Activated CD8-positive, alpha-beta memory T cell treated with anti-CD3 and anti-CD28 coated beads, Interleukin-2, amount 10 ng/mL, durations not matched to agents 7 days and 5 days (primary cell): ENCODE measurements at regions not wholly inside any gene's neighbourhood (a gene's known extent, or its start where the extent isn't known, plus 50 kb on each side); places are given as distances from the start of the nearest gene placed in this dataset.
"Not testable (repeated sequence)": the region's sequence is repeated elsewhere in the genome, so short reads cannot be mapped to it uniquely, and the experiment has no call there.

Experiments used
- ATAC-seq: fragments of 150-1000 bp; cut with Tn5 transposase; one replicate; pipeline ENCODE4 v1.10.0; 2021; ENCODE audit warnings: moderate library complexity
- CTCF ChIA-PET: fragments of 350-600 bp; sonication (Branson Sonifier 250); formaldehyde crosslinking; loops from one replicate; lab custom pipeline; 2021; ENCODE audit warnings: antibody characterized with exemption; lab: Charles Lee
- DNase-seq: peaks from one replicate; pipeline ENCODE4 v3.0.0-alpha.2; 2020
- H3K27ac Mint-ChIP-seq: one replicate; pipeline ENCODE4 v1.8.0; 2021; ENCODE audit warnings: mild to moderate bottlenecking, mixed read lengths
- H3K27me3 Mint-ChIP-seq: one replicate; pipeline ENCODE4 v1.8.0; 2021; ENCODE audit warnings: mixed read lengths
- H3K36me3 Mint-ChIP-seq: one replicate; pipeline ENCODE4 v1.8.0; 2021; ENCODE audit warnings: mild to moderate bottlenecking, mixed read lengths
- H3K4me1 Mint-ChIP-seq: one replicate; pipeline ENCODE4 v1.8.0; 2021; ENCODE audit warnings: mixed read lengths
- H3K4me3 Mint-ChIP-seq: one replicate; pipeline ENCODE4 v1.8.0; 2021; ENCODE audit warnings: mild to moderate bottlenecking, moderate library complexity, mixed read lengths
- H3K9me3 Mint-ChIP-seq: one replicate; pipeline ENCODE4 v1.8.0; 2022; ENCODE audit warnings: low read depth, mixed read lengths

DNA sequence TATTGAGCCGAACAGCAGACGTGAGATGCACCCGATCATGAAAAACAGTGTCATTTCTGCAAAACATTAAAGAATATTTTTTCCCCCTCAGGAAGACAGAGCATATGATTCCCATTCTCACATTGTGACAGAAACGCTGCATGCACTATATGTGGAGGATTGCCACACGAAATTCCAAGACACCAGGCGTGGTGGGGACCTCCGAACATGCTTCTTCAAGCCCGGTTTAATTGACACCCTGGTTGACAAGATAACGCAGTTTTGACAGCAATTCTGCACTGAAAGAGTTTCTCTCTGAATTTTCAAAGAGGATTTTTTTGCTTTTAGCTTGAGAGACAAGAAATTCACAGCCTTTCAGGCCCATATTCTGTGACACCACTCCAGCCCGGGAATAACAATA is 442.8 kb upstream of the NRP1 start:
- Mint-ChIP-seq H3K4me3 (no peak overlapping the region), H3K27me3 (no peaks in the 10 kb centered on the region), H3K9me3 (peaks cover 7% of the 10 kb centered on the region), H3K27ac (no peak overlapping the region), H3K4me1 (no peaks in the 10 kb centered on the region), H3K36me3 (no peaks in the 10 kb centered on the region)
- ATAC-seq (no peak), DNase-seq (no peak)
- CTCF ChIA-PET = no interaction called here

DNA sequence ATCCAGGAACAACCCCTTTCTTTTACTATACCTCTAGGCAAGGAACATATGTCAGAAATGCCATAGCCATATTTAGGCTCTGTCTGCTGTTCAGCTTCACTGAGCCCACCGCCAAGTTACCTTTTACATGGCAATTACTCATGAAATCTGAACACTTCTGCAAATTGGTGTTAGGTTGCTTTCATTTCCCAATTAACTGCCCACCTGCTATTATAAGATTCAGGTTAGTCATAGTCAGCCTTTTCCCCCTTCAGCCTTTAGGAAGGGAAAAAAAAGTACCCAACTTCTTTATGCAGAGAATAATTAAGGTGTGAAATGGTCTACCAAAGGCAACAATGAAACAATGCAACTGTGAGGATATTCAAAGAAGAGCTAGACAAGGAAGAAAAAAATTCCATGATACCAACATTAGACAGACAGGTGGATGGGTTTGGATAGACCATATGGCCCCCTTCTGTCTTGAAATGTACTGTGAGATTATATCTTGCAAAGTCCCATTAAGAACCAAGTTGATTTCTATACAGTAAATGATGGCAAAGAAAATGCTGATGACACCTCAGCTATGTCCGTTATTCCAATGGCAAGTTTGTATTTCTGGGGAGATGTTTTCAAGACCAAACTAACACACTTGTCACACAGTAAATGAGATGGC is 442.1 kb upstream of the NRP1 start:
- Mint-ChIP-seq H3K4me1 (no peaks in the 10 kb centered on the region), H3K27me3 (no peaks in the 10 kb centered on the region), H3K27ac (no peak overlapping the region), H3K36me3 (no peaks in the 10 kb centered on the region), H3K9me3 (peaks cover 7% of the 10 kb centered on the region), H3K4me3 (no peak overlapping the region)
- DNase-seq (no peak), ATAC-seq (no peak)
- CTCF ChIA-PET = no interaction called here

DNA sequence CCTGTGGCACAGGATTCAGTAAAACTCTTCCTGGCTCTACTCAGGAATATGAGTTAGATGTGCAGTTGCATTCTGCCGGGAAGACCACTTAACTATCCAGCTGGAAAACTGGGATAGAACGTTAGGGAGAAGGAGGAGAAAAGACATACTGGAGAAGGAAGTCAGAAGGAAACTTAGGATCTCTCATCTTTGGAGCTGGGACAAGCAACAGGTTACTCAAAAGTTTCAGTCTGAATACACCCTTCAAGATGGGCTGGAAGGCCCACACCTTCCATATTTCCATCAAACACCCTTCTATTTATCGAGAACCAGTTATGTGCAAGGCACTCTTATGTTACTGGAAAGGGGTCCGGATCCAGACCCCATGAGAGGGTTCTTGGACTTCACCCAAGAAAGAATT is 440.4 kb upstream of the NRP1 start:
- Mint-ChIP-seq H3K4me1 (no peaks in the 10 kb centered on the region), H3K36me3 (no peaks in the 10 kb centered on the region), H3K27ac (no peak overlapping the region), H3K4me3 (no peak overlapping the region), H3K27me3 (no peaks in the 10 kb centered on the region), H3K9me3 (peaks cover 7% of the 10 kb centered on the region)
- CTCF ChIA-PET = no interaction called here
- DNase-seq (no peak), ATAC-seq (no peak)

DNA sequence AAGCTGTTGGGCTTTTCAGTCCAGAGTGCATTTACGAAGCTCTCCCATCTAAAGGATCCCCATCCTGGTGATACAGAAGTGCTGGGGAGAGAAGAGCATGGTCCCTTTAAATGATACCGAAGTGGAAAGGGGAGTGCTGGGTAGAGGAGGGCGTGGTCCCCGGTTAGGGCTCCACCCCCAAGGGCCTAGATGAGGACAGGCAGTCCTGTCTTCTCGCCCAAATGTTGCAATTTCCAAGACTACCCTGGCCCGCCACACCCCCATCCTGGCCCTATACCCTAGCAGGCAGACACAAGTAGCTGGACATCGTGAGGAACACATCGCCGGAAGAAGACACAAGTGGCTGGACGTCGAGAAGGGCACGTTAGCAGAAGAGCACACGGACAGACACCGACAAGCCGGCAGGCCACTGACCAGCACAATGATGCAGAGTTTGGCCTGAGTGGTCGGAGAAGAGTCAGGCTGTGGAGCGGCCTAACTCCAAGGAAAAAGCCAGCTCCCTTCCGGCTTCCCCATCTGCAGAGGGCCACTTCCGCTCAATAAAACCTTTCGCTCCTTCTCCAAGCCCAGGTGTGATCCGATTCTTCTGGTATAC is 439.5 kb upstream of the NRP1 start:
- no peaks in the 10 kb centered on the region for H3K4me1 Mint-ChIP-seq
- H3K4me3 Mint-ChIP-seq = no peak overlapping the region
- ATAC-seq (no peak), DNase-seq (no peak)
- no peak overlapping the region for H3K27ac Mint-ChIP-seq
- peaks cover 7% of the 10 kb centered on the region for H3K9me3 Mint-ChIP-seq
- no peaks in the 10 kb centered on the region for H3K36me3 Mint-ChIP-seq
- CTCF ChIA-PET = no interaction called here
- no peaks in the 10 kb centered on the region for H3K27me3 Mint-ChIP-seq

DNA sequence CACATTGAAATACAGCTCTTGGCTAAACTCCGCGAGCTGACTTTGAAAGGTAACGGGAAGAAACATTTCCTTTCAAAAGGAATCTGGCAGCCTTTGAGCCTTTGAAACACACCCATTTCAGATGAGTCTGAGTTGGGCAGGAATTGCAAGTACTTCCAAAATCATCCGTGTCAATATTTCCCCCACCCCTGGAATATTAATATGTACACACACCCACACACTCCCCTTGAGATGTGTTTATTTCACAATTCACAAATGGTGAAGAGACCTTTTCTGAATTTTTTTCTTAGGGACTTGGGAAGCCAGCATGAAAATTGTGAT is 438.7 kb upstream of the NRP1 start:
- no peaks in the 10 kb centered on the region for H3K4me1 Mint-ChIP-seq

DNA sequence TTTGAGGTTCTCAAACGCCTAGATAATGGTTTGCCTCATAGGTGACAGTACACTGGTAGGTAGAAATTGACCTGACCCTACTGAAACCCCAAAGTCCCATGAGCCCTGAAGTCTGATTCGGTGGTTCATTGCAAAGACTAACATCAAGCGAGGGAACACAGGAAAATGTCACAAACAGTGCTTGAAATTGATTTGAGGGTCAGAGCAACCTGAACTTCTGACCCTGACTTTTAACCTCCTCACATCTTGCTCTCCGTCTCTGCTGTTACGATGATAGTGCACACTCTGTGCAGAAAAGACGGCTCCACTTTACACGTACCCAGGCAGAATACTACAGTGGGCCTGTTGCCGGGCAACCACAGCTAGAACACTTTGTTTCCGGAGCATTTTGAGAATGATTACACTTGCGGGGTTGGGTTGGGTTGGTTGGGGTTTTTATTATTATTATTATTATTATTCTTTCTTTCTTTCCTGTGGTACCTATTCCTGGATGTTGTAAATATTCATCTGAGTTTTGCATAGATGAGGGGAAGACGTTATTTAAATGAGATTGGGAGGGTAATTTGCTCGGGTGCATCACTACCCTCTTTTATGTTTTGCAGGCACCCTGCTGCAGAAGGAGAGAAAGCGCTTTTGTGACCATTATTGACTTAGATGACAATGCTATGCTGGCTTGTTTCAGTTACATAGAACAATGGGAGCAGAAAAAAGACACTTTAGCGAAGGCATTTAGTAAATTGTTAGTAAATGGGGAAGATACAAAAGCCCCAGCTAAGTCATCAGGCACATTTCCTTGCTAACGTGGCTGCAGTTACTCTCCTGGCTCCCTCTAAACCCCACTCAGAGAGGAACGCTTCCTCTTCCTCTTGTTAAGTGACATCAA is 438.1 kb upstream of the NRP1 start:
- Mint-ChIP-seq H3K9me3 (peaks cover 7% of the 10 kb centered on the region), H3K27ac (no peak overlapping the region), H3K36me3 (no peaks in the 10 kb centered on the region), H3K4me3 (no peak overlapping the region), H3K27me3 (no peaks in the 10 kb centered on the region), H3K4me1 (no peaks in the 10 kb centered on the region)
- DNase-seq (no peak), ATAC-seq (no peak)
- CTCF ChIA-PET = interaction anchor here (0.8 kb wide), 1 partner anchor 24 kb away, joined by 3 read pairs; no protein-coding TSS in a partner anchor

More for the DNA sequence above, 438.7 kb upstream of the NRP1 start:
- H3K9me3 Mint-ChIP-seq = peaks cover 7% of the 10 kb centered on the region
- H3K4me3 Mint-ChIP-seq = no peak overlapping the region
- no peaks in the 10 kb centered on the region for H3K27me3 Mint-ChIP-seq
- no peaks in the 10 kb centered on the region for H3K36me3 Mint-ChIP-seq
- H3K27ac Mint-ChIP-seq = no peak overlapping the region
- CTCF ChIA-PET = no interaction called here
- ATAC-seq (no peak), DNase-seq (no peak)

DNA sequence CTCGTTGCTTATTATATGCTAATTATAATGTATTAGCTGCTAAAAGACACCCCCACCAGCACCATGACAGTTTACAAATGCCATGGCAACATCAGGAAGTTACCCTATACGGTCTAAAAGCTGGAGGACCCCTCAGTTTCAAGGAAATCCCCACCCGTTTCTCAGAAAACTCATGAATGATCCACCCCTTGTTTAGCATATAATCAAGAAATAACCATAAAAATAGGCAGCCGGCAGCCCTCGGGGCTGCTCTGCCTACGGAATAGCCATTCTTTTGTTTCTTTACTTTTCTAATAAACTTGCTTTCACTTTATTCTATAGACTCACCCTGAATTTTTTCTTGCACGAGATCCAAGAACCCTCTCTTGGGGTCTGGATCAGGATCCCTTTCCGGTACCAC is 437.4 kb upstream of the NRP1 start:
- DNase-seq, H3K36me3 Mint-ChIP-seq, H3K27me3 Mint-ChIP-seq, H3K27ac Mint-ChIP-seq, H3K4me3 Mint-ChIP-seq, H3K9me3 Mint-ChIP-seq, H3K4me1 Mint-ChIP-seq, ATAC-seq: not testable (repeated sequence)
- CTCF ChIA-PET = interaction anchor here (0.8 kb wide), 1 partner anchor 25 kb away, joined by 3 read pairs; no protein-coding TSS in a partner anchor

DNA sequence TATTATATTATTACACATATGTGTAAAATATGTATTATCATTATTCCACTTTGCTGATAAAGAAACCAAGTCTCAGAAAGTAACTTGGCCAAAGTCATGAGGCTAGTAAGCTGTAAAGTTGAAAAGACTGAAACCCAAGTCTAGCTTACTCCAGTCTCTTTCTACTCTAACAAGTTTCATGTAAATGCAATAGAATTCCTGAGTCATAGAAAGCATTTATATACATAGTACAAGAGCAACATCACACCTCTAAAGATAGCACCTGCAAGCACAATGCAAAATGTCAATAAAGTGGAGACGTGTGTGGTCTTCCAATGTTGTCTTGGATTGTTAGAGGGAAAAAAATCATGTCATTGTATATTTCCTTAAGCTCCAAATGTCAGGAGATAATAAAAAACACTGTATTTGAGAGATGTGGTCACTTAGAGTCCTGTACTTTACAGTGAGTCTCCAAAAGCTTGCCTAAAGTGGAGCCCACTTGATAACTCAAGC is 430.3 kb upstream of the NRP1 start:
- CTCF ChIA-PET = no interaction called here
- Mint-ChIP-seq H3K9me3 (peaks cover 3% of the 10 kb centered on the region), H3K36me3 (no peaks in the 10 kb centered on the region), H3K27me3 (no peaks in the 10 kb centered on the region), H3K27ac (no peak overlapping the region), H3K4me1 (no peaks in the 10 kb centered on the region), H3K4me3 (no peak overlapping the region)
- no peak for DNase-seq
- ATAC-seq = no peak

DNA sequence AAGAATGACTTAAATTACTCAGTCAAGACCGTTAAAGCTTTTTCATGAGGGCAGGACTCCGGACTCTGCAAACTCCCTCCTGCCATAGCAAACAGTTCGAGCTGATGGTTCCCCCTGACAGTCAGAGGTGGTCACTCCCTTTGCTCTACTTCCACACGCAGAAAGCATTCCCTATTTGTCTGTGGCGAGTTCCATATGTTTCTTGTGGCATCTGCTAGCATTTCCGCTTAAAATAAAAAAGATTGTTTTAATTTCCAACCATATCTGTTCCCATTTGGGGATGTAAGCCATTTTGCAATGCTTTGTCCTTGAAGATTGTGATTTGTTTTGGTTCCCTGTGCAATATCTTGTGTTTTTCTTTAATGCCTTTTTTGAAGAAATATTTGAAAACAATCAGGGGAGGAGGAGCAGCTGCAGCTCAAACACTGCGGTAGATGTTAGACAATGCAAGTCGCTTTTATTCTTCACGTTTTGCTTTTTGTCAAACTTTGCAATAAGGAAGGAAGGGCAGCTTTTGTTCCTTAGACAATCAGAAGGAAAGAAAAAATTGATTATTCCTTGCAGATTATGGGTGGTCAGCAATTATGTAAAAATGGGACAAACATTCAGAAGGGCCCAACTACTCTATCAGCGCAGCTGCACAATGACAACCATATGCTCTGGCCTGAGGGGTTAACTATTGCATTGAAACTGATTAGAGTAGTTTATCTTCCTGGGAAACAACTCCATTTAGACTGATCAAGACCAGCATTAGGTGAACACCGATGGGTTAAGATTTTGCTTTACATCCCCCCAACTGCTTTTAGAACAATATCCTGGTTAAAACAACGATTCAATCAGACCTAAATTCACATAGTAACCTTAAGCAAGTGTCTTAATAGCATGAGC is 425.8 kb upstream of the NRP1 start:
- CTCF ChIA-PET = no interaction called here
- H3K36me3 Mint-ChIP-seq = no peaks in the 10 kb centered on the region

DNA sequence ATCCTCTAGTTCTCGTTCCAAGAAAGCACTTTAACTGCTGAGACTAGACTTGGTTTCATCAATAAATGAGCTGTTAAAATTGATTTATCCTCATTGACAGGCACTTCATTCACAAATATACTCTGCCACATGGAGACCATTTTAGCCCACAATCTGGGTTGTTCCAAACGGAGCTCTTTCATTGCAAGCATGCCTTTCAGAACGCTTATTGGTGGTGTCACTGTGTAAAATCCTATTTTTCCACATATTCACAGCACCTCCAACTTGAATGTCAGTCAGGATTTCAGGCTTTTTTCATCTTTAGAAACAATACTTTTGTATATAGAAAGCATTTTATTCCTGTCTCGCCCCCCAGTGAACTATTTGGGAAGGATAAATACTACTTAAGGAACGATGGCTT is 424.7 kb upstream of the NRP1 start:
- ATAC-seq (no peak), DNase-seq (no peak)
- H3K27me3 Mint-ChIP-seq = no peaks in the 10 kb centered on the region
- CTCF ChIA-PET = no interaction called here
- H3K36me3 Mint-ChIP-seq = no peaks in the 10 kb centered on the region
- H3K4me1 Mint-ChIP-seq = no peaks in the 10 kb centered on the region
- H3K27ac Mint-ChIP-seq = no peak overlapping the region
- no peak overlapping the region for H3K4me3 Mint-ChIP-seq
- peaks cover 3% of the 10 kb centered on the region for H3K9me3 Mint-ChIP-seq

More for the DNA sequence above, 425.8 kb upstream of the NRP1 start:
- H3K27me3 Mint-ChIP-seq = no peaks in the 10 kb centered on the region
- H3K4me3 Mint-ChIP-seq = no peak overlapping the region
- no peaks in the 10 kb centered on the region for H3K4me1 Mint-ChIP-seq
- H3K9me3 Mint-ChIP-seq = peaks cover 3% of the 10 kb centered on the region
- H3K27ac Mint-ChIP-seq = no peak overlapping the region
- ATAC-seq (no peak), DNase-seq (no peak)

DNA sequence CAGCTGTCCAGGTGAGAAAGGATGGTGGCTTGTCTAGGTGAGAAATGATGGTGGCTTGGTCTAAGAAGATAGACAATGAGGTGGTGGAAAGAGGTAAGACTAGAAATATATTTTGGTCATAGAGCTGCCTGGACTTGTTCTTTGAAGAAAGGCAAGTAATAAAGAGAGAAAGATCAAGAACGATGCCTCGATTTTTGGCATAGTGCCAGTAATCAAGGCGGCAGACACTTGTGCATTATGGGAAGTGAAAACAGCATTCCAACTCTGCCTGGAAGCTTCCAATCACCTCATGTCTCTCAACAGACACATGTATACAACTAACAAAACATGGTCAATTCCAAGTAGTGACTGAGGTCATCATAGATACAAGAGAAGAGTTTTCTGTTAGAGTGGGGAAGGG is 423.8 kb upstream of the NRP1 start:
- Mint-ChIP-seq H3K4me3 (no peak overlapping the region), H3K4me1 (no peaks in the 10 kb centered on the region), H3K27me3 (no peaks in the 10 kb centered on the region), H3K27ac (no peak overlapping the region), H3K36me3 (no peaks in the 10 kb centered on the region), H3K9me3 (peaks cover 3% of the 10 kb centered on the region)
- ATAC-seq (no peak), DNase-seq (no peak)
- CTCF ChIA-PET = no interaction called here

DNA sequence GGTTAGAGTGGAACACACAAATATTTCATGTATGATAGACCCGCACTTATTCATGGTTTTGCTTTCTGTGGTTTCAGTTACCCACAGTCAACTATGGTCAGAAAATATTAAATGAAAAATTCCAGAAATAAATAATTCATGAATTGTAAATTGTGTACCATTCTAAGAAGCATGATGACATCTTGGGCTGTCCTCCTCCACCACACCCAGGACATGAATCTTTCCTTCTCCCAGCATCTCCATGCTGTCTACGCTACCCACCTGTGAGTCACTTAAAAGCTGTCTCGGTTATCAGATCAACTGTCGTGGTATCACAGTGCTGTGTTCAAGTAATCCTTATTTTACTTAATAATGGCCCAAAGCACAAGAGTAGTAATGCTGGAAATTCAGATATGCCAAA is 419.6 kb upstream of the NRP1 start:
- H3K36me3 Mint-ChIP-seq = no peaks in the 10 kb centered on the region
- no peak for DNase-seq
- H3K4me3 Mint-ChIP-seq = no peak overlapping the region
- no peak for ATAC-seq
- CTCF ChIA-PET = no interaction called here
- H3K27me3 Mint-ChIP-seq = no peaks in the 10 kb centered on the region
- no peaks in the 10 kb centered on the region for H3K4me1 Mint-ChIP-seq
- no peaks in the 10 kb centered on the region for H3K9me3 Mint-ChIP-seq
- no peak overlapping the region for H3K27ac Mint-ChIP-seq

DNA sequence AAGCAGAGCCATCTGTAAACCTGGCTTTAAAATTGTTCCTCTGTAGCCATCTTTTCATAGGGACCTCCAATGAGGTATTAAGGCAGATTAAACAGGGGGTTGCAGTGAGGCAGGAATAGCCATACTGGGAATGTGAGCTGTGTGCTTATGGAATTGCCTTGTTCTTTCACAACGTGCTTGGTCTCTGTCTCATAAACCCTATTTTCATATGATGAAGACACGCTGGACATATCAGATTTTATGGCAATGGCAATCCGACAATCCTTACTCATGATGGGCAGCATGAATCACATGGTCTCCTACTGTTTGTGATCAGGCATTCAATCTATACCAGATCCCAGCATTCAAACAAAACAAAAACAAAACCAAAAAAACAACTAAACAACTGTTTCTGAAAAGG is 418.9 kb upstream of the NRP1 start:
- Mint-ChIP-seq H3K4me3 (no peak overlapping the region), H3K27me3 (no peaks in the 10 kb centered on the region), H3K4me1 (no peaks in the 10 kb centered on the region), H3K27ac (no peak overlapping the region), H3K36me3 (no peaks in the 10 kb centered on the region), H3K9me3 (no peaks in the 10 kb centered on the region)
- CTCF ChIA-PET = no interaction called here
- DNase-seq = no peak
- no peak for ATAC-seq
